ENCODE measurements at regions not wholly inside any gene's neighbourhood (a gene's known extent, or its start where the extent isn't known, plus 50 kb on each side); places are given as distances from the start of the nearest gene placed in this dataset.

DNA sequence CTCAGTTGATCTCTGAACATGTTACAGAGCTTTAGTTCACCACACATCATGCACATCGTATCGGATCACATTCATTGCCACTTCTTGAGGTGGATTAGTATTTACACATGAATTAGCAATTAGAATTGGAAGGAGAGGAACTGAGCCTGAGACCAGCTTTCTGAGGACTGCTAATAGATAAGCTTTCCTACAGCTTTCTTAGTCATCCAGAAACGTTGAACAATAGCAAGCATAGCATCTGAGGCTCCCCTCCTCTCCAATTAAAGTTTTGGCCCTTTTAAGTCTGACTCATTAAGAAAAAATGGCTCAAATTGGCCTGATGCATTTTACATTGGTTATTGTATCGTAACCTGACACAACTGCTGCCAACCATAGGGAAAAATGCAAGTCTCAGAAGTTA, 1130.4 kb downstream of the CDH8 start:
- WGBS, 3 donors: 50 to 51% (median 50%) methylated on average over 4 of the region's 4 CpGs
- no peak for DNase-seq
- Histone ChIP-seq H3K9me3 (no peaks in the 10 kb centered on the region), H3K36me3 (no peaks in the 10 kb centered on the region), H3K27me3 (no peaks in the 10 kb centered on the region), H3K4me1 (ENCODE audit: insufficient read depth) (no peaks in the 10 kb centered on the region), H3K27ac (no peak overlapping the region), H3K4me3 (no peak overlapping the region)
- no peak for TF ChIP-seq POLR2A (IDR thresholded peaks at IDR 0.05)
- TF ChIP-seq, protein P1, sequence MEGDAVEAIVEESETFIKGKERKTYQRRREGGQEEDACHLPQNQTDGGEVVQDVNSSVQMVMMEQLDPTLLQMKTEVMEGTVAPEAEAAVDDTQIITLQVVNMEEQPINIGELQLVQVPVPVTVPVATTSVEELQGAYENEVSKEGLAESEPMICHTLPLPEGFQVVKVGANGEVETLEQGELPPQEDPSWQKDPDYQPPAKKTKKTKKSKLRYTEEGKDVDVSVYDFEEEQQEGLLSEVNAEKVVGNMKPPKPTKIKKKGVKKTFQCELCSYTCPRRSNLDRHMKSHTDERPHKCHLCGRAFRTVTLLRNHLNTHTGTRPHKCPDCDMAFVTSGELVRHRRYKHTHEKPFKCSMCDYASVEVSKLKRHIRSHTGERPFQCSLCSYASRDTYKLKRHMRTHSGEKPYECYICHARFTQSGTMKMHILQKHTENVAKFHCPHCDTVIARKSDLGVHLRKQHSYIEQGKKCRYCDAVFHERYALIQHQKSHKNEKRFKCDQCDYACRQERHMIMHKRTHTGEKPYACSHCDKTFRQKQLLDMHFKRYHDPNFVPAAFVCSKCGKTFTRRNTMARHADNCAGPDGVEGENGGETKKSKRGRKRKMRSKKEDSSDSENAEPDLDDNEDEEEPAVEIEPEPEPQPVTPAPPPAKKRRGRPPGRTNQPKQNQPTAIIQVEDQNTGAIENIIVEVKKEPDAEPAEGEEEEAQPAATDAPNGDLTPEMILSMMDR (IDR thresholded peaks at IDR 0.05): no peak
- TF ChIP-seq EP300 (IDR thresholded peaks at IDR 0.05): no peak
- intact Hi-C loops (cut with DNase I): no loop called here

DNA sequence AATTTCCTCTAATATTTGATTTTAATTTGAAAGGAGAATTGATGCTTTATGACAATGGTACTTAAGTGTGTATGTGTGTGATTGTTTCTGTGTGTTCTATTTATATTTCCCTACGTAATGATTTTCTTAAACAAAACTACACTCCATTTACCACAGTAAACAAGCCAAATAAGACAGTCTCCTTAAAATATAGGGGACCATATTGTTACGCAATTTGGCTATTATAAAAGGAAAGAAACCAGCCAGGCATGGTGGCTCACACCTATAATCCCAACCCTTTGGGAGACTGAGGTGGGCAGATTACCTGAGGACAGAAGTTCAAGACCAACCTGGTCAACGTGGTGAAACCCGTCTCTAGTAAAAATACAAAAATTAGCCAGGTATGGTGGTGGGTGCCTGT, 1134.1 kb downstream of the CDH8 start:
- no peak for TF ChIP-seq POLR2A (IDR thresholded peaks at IDR 0.05)
- TF ChIP-seq, protein P1 (IDR thresholded peaks at IDR 0.05): no peak
- TF ChIP-seq EP300 (IDR thresholded peaks at IDR 0.05): no peak
- DNase-seq: no peak
- H3K4me3 ChIP-seq: no peak overlapping the region
- no peaks in the 10 kb centered on the region for H3K36me3 ChIP-seq
- intact Hi-C loops (cut with DNase I): no loop called here
- no peak overlapping the region for H3K27ac ChIP-seq
- H3K4me1 ChIP-seq (ENCODE audit: insufficient read depth): no peaks in the 10 kb centered on the region
- no peaks in the 10 kb centered on the region for H3K27me3 ChIP-seq
- H3K9me3 ChIP-seq: no peaks in the 10 kb centered on the region
- WGBS, 3 donors: 88 to 93% (median 91%) methylated on average over 4 of the region's 4 CpGs

DNA sequence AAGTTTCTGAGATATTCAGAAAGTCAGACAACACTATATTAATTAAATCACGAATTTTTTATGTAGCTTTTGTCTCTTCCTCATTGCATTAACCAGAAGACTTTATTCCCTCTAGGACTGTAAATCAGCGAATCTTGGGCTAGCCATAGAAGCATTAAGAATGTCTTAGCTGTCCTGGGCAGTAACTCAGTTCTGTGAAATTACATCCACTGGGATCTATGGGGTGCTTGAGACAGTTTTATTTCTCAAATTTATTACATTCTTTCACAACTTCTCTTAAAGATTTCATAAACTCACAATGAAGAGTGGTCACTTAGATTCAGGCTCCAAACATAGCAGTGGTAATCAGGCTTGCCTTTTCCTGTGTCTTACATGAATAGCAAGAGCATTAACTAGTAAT, 1153.4 kb downstream of the CDH8 start:
- H3K4me1 ChIP-seq (ENCODE audit: insufficient read depth): no peaks in the 10 kb centered on the region
- no peak for DNase-seq
- no peak overlapping the region for H3K4me3 ChIP-seq
- no peak overlapping the region for H3K27ac ChIP-seq
- intact Hi-C loops (cut with DNase I): no loop called here
- H3K9me3 ChIP-seq: no peaks in the 10 kb centered on the region
- TF ChIP-seq POLR2A (IDR thresholded peaks at IDR 0.05) (no peak), EP300 (IDR thresholded peaks at IDR 0.05) (no peak)
- TF ChIP-seq, protein P1 (IDR thresholded peaks at IDR 0.05): no peak
- WGBS, 3 donors: 22 to 59% (median 44%) methylated on average over 2 of the region's 2 CpGs
- no peaks in the 10 kb centered on the region for H3K36me3 ChIP-seq
- H3K27me3 ChIP-seq: no peaks in the 10 kb centered on the region

DNA sequence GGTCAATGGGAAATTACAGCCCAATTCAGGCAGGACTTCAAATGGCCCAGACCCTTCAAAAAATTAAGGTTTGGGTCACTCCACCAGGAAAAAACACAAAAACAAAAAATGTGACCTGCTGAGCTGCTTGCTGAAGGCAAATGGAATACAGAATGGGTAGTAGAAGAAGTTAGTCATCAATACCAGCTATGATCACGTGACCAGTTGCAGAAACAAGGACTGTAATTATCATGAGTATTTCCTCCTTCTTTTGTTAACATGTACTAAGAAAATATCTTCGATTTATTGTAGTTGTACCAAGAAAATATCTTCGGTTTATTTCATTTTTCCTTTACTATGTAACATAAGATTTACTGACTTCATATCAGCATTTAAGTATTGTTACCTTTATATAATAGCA, 1183.6 kb downstream of the CDH8 start:
- peaks cover 0 to 3% of the 10 kb centered on the region in 2 donors for H3K9me3 ChIP-seq
- no peaks in the 10 kb centered on the region for H3K4me1 ChIP-seq (ENCODE audit: insufficient read depth)
- H3K36me3 ChIP-seq: no peaks in the 10 kb centered on the region
- no peak overlapping the region for H3K27ac ChIP-seq
- WGBS, 3 donors: 84 to 90% (median 88%) methylated on average over 3 of the region's 3 CpGs
- no peak overlapping the region for H3K4me3 ChIP-seq
- TF ChIP-seq EP300 (IDR thresholded peaks at IDR 0.05) (no peak), POLR2A (IDR thresholded peaks at IDR 0.05) (no peak)
- TF ChIP-seq, protein P1 (IDR thresholded peaks at IDR 0.05): no peak
- no peak for DNase-seq
- intact Hi-C loops (cut with DNase I): no loop called here
- no peaks in the 10 kb centered on the region for H3K27me3 ChIP-seq

DNA sequence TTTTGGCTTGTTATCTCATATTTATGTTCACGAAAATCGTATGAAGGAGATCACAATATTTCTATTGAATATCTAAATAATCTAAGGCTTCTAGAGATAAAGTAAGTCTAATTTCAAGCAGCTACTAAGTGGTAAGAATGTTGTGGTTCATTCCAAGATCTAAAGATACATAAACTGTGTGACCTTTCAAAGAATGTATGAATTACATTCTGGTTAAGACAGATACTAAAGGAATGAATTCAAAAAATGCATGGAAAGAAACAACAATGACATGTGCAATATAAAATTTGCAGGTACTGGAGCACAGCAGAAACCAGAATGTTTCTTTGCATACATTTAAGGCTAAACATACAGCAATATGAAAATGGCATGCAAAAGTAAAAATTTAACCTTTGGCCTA, 1214.6 kb downstream of the CDH8 start:
- H3K27ac ChIP-seq: no peak overlapping the region
- no peak for DNase-seq
- no peaks in the 10 kb centered on the region for H3K36me3 ChIP-seq
- H3K9me3 ChIP-seq: no peaks in the 10 kb centered on the region
- intact Hi-C loops (cut with DNase I): no loop called here
- no peaks in the 10 kb centered on the region for H3K27me3 ChIP-seq
- WGBS, 3 donors: 70 to 84% (median 80%) methylated on average over 2 of the region's 2 CpGs
- TF ChIP-seq POLR2A (IDR thresholded peaks at IDR 0.05) (no peak), EP300 (IDR thresholded peaks at IDR 0.05) (no peak)
- TF ChIP-seq, protein P1 (IDR thresholded peaks at IDR 0.05): no peak
- no peak overlapping the region for H3K4me3 ChIP-seq
- H3K4me1 ChIP-seq (ENCODE audit: insufficient read depth): no peaks in the 10 kb centered on the region

All from ovary (tissue), 7 donors.